GM20431 (cell line): ENCODE measurements at regions not wholly inside any gene's neighbourhood (a gene's known extent, or its start where the extent isn't known, plus 50 kb on each side); places are given as distances from the start of the nearest gene placed in this dataset.

Source experiments
- in situ Hi-C: fragments of 300-500 bp; cut with MseI, MboI; formaldehyde crosslinking; loops from one replicate; pipeline ENCODE4 v1.15.0; 2020; ENCODE audit warnings: low sequenced_read_pairs; ENCODE audit not compliant: unreplicated experiment

DNA sequence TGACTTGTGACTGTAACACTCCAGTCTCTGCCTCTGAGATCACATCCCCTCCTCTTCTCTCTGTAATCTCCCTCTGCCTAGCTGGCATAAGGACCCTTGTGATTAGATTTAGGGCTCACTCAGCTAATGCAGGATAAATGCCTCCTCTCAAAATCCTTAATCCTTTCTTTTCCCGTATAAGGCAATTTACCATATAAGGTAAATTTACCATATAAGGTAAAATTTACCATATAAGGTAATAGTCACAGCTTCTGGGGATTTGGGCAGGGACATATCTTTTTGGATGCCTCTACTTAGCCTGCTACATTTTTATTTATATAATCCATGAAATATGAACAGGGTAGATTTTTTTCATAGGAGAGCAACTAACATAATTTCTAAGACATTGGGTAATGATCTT, 318.0 kb upstream of the PUM3 start:
- in situ Hi-C loops, result no loop called here

DNA sequence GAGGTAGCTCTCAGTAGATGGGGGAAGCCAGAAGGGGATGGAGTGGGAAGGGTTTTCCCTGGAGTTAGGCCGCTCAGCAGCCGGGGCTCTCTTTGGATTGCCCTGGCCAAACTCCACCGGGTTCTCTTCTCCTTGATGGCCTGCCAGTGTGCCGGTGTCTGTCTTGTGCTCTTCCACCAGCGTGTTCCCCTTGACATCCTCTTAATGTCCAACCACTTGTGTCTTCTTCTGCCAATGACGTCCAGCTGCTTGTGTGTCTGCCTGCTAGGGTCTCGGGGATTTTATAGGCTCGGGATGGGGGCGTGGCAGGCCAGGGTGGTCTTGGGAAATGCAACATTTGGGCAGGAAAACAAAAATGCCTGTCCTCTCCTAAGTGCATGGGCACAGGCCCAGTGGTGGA, 313.1 kb upstream of the PUM3 start:
- in situ Hi-C loops, result no loop called here

DNA sequence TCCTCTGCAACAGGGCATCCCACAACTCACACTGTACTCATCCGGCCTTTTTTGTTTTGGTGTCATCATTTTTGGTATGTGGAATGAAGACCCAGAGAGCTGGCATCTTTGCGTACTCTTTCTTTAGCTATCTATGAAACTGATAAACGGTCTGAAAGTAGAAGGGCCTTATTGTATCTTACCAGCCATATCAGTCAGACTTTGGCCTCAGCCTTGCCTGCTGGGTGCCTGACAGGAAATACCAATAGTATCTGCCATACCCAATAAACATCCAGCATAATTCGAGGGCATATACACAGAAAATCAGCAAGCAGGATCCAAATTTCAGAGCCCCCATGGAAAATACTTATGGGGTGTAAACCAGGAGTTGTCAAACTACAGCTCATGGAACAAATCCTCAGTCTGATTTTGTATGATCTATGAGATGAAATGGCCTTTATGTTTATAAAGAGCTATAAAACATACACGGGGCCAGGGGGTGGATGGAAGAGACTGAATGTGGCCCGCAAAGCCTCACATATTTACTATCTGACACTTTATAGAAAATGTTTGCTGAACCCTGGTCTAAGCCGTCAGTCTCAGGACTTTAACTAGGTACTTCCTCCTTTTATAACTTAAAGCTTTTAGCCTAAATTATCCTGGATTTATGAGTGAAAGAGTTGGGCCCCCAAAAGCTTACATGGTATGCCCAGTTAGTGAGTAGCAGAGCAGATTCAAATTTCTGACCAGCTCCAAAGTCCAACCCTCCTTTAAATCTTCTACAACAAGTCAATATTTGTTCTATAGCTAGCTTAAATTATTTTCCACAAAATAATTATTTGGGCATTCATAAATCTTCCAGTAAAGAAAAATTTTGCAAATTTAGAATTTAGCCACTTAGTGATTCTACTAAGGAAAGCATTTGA, 308.0 kb upstream of the PUM3 start:
- in situ Hi-C loops, result no loop called here

- in situ Hi-C loops, result no loop called here
Measured at GRCh38 chr9:3150074-3150473, 306.2 kb upstream of the PUM3 start.

DNA sequence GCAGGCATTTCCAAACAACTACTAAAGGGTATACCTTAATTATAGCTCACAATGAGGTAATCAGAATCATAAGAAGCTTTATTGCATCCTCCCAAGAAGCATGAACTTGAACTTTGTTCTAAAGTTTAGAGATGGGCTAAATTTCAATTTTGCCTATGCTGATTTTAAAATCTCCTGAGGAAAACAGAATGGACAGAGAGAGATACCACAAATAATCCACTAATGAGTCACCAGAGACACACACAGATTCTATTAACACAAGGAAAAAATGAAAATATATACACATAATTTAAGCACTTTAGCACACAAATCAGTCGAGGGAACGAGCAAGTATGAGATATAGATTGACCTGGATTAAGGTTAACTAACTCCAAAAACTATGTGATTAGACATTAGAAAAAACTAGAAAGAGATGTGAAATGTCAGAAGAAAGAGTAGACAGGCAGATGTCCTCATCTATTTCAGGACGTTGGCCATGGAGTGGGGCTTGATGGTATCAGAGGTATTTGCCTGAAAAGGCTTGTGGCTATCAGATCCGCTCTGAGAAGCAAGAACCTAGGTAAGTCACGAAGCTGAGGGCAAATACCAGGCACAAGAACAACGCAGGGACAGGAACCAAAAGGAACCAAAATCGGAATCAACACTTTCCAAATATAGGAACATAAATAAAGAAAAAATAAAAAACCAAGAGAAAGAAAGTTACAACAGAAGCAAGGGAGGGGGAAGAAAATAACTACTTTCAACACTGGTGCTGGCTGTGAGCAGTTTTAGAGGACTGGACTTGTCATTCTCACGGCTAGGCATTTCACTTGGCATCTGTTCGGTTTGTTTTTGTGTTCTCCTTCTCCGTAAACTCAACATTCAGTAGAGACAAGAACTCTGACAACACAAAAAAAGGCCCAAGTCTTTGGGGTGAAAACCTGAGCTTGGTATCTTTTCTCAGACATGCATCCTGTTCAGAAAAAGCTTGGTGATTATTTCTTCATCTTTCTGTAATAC, 294.6 kb upstream of the PUM3 start:
- in situ Hi-C loops, result no loop called here

GRCh38 chr9:3137347-3137695, 293.4 kb upstream of the PUM3 start:
- in situ Hi-C loops, result no loop called here

- in situ Hi-C loops, result no loop called here
Measured at GRCh38 chr9:3136686-3137346, 292.9 kb upstream of the PUM3 start.

- in situ Hi-C loops, result no loop called here
Measured at GRCh38 chr9:3136230-3136629, 292.3 kb upstream of the PUM3 start.

- in situ Hi-C loops, result no loop called here
Measured at GRCh38 chr9:3127564-3127963, 283.7 kb upstream of the PUM3 start.

- in situ Hi-C loops, result no loop called here
Measured at GRCh38 chr9:3125602-3126405, 281.9 kb upstream of the PUM3 start.

DNA sequence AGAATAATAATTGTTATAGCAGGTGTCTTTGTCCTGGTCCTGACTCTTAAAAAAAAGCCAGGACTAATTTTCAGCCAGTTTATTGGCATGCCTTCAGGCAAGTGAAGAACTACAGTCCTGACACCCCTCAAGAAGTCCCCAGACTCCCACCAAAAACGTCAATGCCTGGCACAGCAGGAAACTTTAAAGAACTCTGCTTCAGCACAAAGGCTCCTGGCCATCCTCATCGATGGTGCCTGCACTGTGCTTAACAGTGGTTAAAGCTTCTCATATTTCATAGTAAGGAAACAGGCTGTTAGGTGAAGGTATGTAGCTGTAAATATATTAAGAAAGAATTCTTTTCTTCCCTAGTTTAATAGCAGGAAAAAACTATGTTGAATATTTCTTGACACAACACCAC, 280.1 kb upstream of the PUM3 start:
- in situ Hi-C loops, result no loop called here

DNA sequence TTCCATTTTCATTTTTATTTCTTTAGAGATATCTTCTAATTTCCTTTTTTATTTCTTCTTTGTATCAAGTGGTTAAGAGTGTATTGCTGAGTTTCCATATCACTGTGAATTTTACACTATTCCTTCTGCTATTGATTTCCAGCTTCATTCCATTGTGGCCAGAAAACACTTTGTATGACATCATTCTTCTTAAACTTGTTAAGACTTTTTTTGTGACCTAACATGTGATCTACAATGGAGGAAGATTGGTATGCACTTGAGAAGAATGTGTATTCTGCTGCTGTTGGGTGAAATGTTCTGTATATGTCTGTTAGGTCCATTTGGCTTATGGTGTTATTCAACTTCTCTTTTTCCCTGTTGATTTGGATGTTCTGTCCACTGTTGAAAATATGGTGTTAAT, 274.2 kb upstream of the PUM3 start:
- in situ Hi-C loops, result no loop called here

- in situ Hi-C loops, result loop anchor here (25.0 kb wide), 1 partner anchor 88 kb away; no protein-coding TSS in a partner anchor
Measured at GRCh38 chr9:3099646-3100045, 255.8 kb upstream of the PUM3 start.

DNA sequence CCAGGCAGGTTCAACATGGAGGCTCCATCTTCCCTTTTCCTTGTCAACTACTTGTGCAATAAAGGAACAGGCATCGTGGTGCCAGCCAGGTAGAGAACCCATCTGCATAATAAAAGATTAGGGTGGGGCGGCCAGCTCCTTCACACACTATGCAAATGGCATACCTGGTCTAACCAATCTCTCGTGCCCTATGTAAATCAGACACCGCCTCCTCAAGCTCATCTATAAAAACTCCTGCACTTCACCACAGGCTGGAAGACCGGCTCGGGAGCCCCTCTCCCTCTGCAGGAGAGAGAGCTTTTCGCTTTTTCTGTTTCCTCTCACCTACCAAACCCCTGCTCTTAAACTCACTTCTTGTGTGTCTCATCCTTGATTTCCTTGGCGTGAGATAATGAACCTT, 244.3 kb upstream of the PUM3 start:
- in situ Hi-C loops, result loop anchor here (25.0 kb wide), 1 partner anchor 99 kb away; no protein-coding TSS in a partner anchor

DNA sequence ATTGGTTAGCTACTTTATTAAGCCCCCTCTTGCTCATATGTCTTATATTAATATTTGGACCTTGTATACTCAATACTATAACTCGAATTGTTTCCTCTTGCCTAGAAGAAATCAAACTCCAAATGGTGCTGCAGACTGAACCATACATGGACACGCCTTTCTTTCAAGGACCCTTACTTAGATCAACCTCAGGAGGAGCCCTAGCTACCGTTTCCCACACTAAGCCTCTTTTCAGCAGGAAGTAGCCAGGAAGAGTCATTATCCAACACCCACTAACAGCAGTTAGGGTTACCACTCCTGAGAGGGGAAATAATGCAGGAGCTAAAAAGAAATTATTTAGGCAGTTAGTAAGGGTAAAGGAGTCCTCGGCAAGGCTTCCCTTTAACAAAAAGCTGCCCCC, 243.8 kb upstream of the PUM3 start:
- in situ Hi-C loops, result loop anchor here (25.0 kb wide), 1 partner anchor 100 kb away; no protein-coding TSS in a partner anchor

- in situ Hi-C loops, result loop anchor here (25.0 kb wide), 1 partner anchor 106 kb away; no protein-coding TSS in a partner anchor
Measured at GRCh38 chr9:3080951-3081350, 237.1 kb upstream of the PUM3 start.

GRCh38 chr9:3074247-3074646, 230.4 kb upstream of the PUM3 start:
- in situ Hi-C loops, result no loop called here

GRCh38 chr9:3066591-3066990, 222.7 kb upstream of the PUM3 start:
- in situ Hi-C loops, result no loop called here

DNA sequence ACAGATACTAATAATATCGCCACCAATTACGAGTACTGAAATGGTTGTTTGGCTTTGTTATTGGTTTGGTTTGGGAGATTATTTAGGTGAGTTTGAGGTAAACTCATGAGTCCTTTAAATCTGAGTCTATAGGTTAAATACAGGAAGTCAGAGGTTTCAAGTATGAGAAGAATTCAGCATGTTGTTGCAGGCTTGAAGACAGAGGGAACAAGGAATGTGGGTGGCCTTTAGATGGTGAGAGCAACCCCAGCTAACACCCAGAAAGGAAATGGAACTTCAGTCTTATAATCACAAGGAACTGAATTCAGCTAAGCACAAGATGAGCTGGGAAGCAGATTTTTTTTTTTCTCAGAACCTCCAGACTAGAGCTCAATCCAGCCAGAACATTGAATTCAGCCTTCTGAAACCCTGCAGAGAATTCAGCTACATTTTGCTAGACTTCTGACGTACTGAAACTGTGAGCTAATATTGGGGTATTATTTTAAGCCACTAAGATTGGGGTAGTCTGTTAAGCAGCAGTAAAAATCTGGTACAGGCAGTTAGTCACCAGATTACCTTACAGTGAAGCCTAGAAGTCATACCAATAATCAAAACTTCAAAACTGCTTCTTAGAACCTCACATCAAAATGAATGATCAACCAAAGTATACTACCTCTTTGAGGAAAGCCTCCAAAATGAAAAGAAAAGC, 216.0 kb upstream of the PUM3 start:
- in situ Hi-C loops, result no loop called here
